Keratinocyte (primary cell): ENCODE measurements at regions not wholly inside any gene's neighbourhood (a gene's known extent, or its start where the extent isn't known, plus 50 kb on each side); places are given as distances from the start of the nearest gene placed in this dataset.
A peak's percentile ranks its signal among the peaks of the same experiment; 100 is the strongest.

Source experiments
- DNase-seq: peaks from one replicate; pipeline ENCODE4 v3.0.0-alpha.2; 2011; ENCODE audit warnings: low read depth, missing footprints, low spot score
- FAIRE-seq: peaks from 2 replicates; lab custom pipeline; 2011; peaks lifted over from hg19 to GRCh38; lab: Jason Lieb, UNC
- H2AFZ ChIP-seq: 2 replicates; pipeline ENCODE4 v1.6.0; 2012; ENCODE audit warnings: low read length, control low read depth, inconsistent platforms; ENCODE audit not compliant: control insufficient read depth
- H3K27ac ChIP-seq: 2 replicates; pipeline ENCODE4 v1.5.1; 2011; ENCODE audit warnings: low read length; ENCODE audit not compliant: control insufficient read depth, insufficient read depth
- H3K27me3 ChIP-seq: 3 replicates; pipeline ENCODE4 v1.6.0; 2011; ENCODE audit warnings: low read length; ENCODE audit not compliant: control insufficient read depth, insufficient read depth; ENCODE audit errors: extremely low read depth
- H3K36me3 ChIP-seq, 2 experiments: 2 replicates in 1 of 2; 3 replicates in 1 of 2; pipeline ENCODE4 v1.5.1; 2011; ENCODE audit warnings: low read length in 2 of 2, mild to moderate bottlenecking in 1 of 2; ENCODE audit not compliant: control insufficient read depth in 2 of 2, insufficient read depth in 2 of 2; ENCODE audit errors: extremely low read depth in 1 of 2
- H3K4me1 ChIP-seq: 3 replicates; pipeline ENCODE4 v1.5.1; 2011; ENCODE audit warnings: low read length; ENCODE audit not compliant: control insufficient read depth, insufficient read depth; ENCODE audit errors: extremely low read depth
- H3K4me2 ChIP-seq: 3 replicates; pipeline ENCODE4 v1.6.0; 2011; ENCODE audit warnings: low read depth, low read length; ENCODE audit not compliant: control insufficient read depth, insufficient read depth; ENCODE audit errors: extremely low read depth
- H3K4me3 ChIP-seq, 3 experiments: fragments of 200-600 bp in 1 of 3; sonication (generic) in 1 of 3; 2 replicates in 2 of 3; 3 replicates in 1 of 3; pipeline ENCODE4 v1.5.1; 2011 to 2016; ENCODE audit warnings: low read length in 3 of 3, mild to moderate bottlenecking in 3 of 3, control low read depth in 2 of 3, inconsistent platforms in 1 of 3, low read depth in 1 of 3, mixed read lengths in 1 of 3, mixed run types in 1 of 3, moderate library complexity in 1 of 3; ENCODE audit not compliant: control insufficient read depth in 2 of 3, insufficient read depth in 2 of 3; ENCODE audit errors: extremely low read depth in 1 of 3
- H3K79me2 ChIP-seq: 2 replicates; pipeline ENCODE4 v1.6.0; 2012; ENCODE audit warnings: low read length; ENCODE audit not compliant: control insufficient read depth, insufficient read depth
- H3K9ac ChIP-seq: 3 replicates; pipeline ENCODE4 v1.6.0; 2011; ENCODE audit warnings: low read length; ENCODE audit not compliant: control insufficient read depth, insufficient read depth; ENCODE audit errors: extremely low read depth
- H3K9me1 ChIP-seq: 3 replicates; pipeline ENCODE4 v1.6.0; 2011; ENCODE audit warnings: low read length; ENCODE audit not compliant: control insufficient read depth, insufficient read depth; ENCODE audit errors: extremely low read depth
- H3K9me3 ChIP-seq: 2 replicates; pipeline ENCODE4 v1.5.1; 2012; ENCODE audit warnings: low read depth, low read length; ENCODE audit not compliant: control insufficient read depth
- H4K20me1 ChIP-seq: 3 replicates; pipeline ENCODE4 v1.6.0; 2011; ENCODE audit warnings: low read length; ENCODE audit not compliant: control insufficient read depth, insufficient read depth; ENCODE audit errors: extremely low read depth
- CTCF ChIP-seq, 3 experiments: IDR thresholded peaks in 1 of 3; conservative IDR thresholded peaks in 1 of 3; optimal IDR thresholded peaks in 1 of 3; 2 replicates in 2 of 3; 3 replicates in 1 of 3; pipeline versions ENCODE3 to v1.5.1; 2011; ENCODE audit warnings: low read length in 3 of 3, mild to moderate bottlenecking in 3 of 3, moderate library complexity in 2 of 3, control low read depth in 1 of 3, inconsistent platforms in 1 of 3; ENCODE audit not compliant: insufficient read depth in 2 of 3; ENCODE audit errors: extremely low read depth in 1 of 3
- EZH2 ChIP-seq: IDR thresholded peaks from one replicate; pipeline ENCODE4 v1.6.1; 2012; ENCODE audit warnings: inconsistent platforms, mild to moderate bottlenecking, low read length, moderate library complexity
- dilution Hi-C: fragments of 300-500 bp; cut with MboI; formaldehyde crosslinking; loops from one replicate; pipeline ENCODE4 v1.7.0; 2020; ENCODE audit warnings: low sequenced_read_pairs; ENCODE audit not compliant: extremely low pct_ligation_motif_present

DNA sequence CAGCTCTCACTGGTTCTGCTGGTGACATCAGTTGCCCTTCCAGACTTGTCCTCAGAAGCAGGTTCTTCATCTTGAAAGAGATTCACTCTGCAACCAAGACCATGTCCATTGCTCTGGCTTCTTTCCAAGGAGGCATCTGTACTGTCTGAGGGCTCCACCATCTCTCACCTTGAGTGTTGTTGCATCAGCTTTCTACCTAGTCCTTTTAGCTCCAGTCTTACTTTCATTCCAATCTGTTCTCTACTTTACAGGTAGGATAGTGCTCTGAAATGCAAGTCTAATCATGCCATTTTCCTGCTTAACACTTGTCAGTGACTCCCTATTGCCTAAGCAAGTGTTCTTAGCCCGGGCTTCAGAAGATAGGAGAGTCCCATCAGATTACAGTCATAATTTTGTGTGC lies 117.7 kb downstream of the EN1 start:
- dilution Hi-C loops, result no loop called here
- H3K4me1 ChIP-seq, result peaks cover 17% of the 10 kb centered on the region
- TF ChIP-seq CTCF (optimal IDR thresholded peaks at IDR 0.05 in 1 of 3, IDR thresholded peaks at IDR 0.05 in 1 of 3, conservative IDR thresholded peaks at IDR 0.05 in 1 of 3; ENCODE audit: extremely low read depth in 1 of 3, insufficient read depth in 2 of 3, low read length in 3 of 3), result no peak
- TF ChIP-seq EZH2, result no peak
- no peak overlapping the region for H3K9ac ChIP-seq
- H4K20me1 ChIP-seq, result no peaks in the 10 kb centered on the region
- peak overlapping the region; percentile 42 for H2AFZ ChIP-seq
- no peak for DNase-seq
- no peaks in the 10 kb centered on the region for H3K79me2 ChIP-seq
- FAIRE-seq, result peak; percentile 72
- no peak overlapping the region for H3K4me3 ChIP-seq
- no peak overlapping the region for H3K27ac ChIP-seq
- no peaks in the 10 kb centered on the region for H3K36me3 ChIP-seq
- no peaks in the 10 kb centered on the region for H3K27me3 ChIP-seq
- peak overlapping the region; percentile 55 for H3K4me2 ChIP-seq
- H3K9me1 ChIP-seq, result no peaks in the 10 kb centered on the region
- peaks cover 2% of the 10 kb centered on the region for H3K9me3 ChIP-seq

GRCh38 chr2:118728984-118729383 lies 118.5 kb downstream of the EN1 start:
- Histone ChIP-seq H3K9me3 (peaks cover 2% of the 10 kb centered on the region), H3K4me1 (peaks cover 17% of the 10 kb centered on the region), H2AFZ (no peak overlapping the region), H3K9ac (no peak overlapping the region), H3K27ac (no peak overlapping the region), H3K36me3 (no peaks in the 10 kb centered on the region), H4K20me1 (no peaks in the 10 kb centered on the region), H3K4me3 (no peak overlapping the region), H3K4me2 (no peak overlapping the region), H3K9me1 (no peaks in the 10 kb centered on the region), H3K27me3 (no peaks in the 10 kb centered on the region), H3K79me2 (no peaks in the 10 kb centered on the region)
- dilution Hi-C loops, result no loop called here
- TF ChIP-seq EZH2, result no peak
- TF ChIP-seq CTCF (optimal IDR thresholded peaks at IDR 0.05 in 1 of 3, IDR thresholded peaks at IDR 0.05 in 1 of 3, conservative IDR thresholded peaks at IDR 0.05 in 1 of 3; ENCODE audit: extremely low read depth in 1 of 3, insufficient read depth in 2 of 3, low read length in 3 of 3), result no peak
- DNase-seq, result no peak
- FAIRE-seq, result no peak
